DOHH2 (cell line): ENCODE measurements at regions not wholly inside any gene's neighbourhood (a gene's known extent, or its start where the extent isn't known, plus 50 kb on each side); places are given as distances from the start of the nearest gene placed in this dataset.

ENCODE experiments used
- CTCF ChIP-seq: fragments of 200-600 bp; sonication (generic); IDR thresholded peaks from one replicate; pipeline ENCODE4 v1.5.1; 2014; ENCODE audit warnings: antibody characterized with exemption, mild to moderate bottlenecking, low read depth, low read length; ENCODE audit not compliant: poor library complexity, severe bottlenecking
- EZH2phosphoT487 ChIP-seq: fragments of 200-600 bp; sonication (generic); IDR thresholded peaks from 2 replicates; pipeline ENCODE4 v1.6.1; 2017; ENCODE audit warnings: borderline replicate concordance, mild to moderate bottlenecking, antibody characterized with exemption, low read length, moderate library complexity, mixed read lengths

GRCh38 chr3:66819993-66820501 is 178.1 kb upstream of the KBTBD8 start:
- TF ChIP-seq CTCF (no peak), EZH2phosphoT487 (no peak)
